ENCODE measurements at regions not wholly inside any gene's neighbourhood (a gene's known extent, or its start where the extent isn't known, plus 50 kb on each side); places are given as distances from the start of the nearest gene placed in this dataset.
"Not testable (repeated sequence)": the region's sequence is repeated elsewhere in the genome, so short reads cannot be mapped to it uniquely, and the experiment has no call there.

DNA sequence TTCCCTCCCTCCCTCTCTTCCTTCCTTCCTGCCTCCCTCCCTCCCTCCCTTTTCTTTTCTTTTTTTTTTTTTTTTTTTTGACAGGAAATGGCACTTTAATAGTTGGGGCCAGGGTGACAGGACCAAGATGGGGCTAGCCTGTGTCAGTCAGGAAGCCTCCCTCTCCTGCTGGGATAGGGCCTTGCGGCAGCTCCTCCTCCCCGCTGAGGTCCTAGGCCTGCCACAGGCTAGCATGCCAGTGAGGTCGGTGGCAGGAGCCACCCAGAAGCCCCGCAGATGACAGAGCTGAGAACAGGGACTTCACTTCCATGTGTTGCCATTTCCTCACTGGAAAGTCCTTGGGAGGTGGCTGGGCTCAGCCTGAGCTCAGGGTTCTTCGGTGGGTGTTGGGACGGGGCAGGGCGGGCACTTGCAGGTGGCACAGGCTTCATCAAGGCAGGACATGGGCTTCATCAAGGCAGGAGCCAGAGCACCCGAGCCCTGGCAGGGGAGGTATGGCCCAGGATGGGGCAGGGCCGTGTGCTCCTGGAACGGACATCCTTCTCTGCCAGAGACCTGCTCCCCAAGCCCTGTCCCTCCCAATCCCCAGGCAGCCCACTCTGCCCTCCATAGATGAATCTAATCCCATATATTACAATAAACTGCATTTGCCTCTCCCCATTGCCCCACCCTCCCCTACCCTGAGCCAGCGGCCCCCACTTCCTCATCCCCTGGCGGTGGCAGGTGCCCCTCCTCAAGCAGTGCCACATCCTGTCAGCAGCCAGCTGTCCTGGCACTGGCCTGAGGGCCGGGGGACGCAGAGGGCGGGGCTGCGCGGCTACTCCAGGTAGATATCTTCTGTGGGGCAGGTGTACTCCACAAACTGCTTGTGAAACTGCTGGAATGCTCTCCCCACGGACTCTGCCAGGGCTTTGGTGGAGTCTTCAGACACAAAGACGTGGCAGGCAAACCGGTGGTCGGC, 109.8 kb upstream of the PLEKHM1 start:
- TF ChIP-seq, protein P1, sequence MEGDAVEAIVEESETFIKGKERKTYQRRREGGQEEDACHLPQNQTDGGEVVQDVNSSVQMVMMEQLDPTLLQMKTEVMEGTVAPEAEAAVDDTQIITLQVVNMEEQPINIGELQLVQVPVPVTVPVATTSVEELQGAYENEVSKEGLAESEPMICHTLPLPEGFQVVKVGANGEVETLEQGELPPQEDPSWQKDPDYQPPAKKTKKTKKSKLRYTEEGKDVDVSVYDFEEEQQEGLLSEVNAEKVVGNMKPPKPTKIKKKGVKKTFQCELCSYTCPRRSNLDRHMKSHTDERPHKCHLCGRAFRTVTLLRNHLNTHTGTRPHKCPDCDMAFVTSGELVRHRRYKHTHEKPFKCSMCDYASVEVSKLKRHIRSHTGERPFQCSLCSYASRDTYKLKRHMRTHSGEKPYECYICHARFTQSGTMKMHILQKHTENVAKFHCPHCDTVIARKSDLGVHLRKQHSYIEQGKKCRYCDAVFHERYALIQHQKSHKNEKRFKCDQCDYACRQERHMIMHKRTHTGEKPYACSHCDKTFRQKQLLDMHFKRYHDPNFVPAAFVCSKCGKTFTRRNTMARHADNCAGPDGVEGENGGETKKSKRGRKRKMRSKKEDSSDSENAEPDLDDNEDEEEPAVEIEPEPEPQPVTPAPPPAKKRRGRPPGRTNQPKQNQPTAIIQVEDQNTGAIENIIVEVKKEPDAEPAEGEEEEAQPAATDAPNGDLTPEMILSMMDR (IDR thresholded peaks at IDR 0.05; ENCODE audit: low read length): not testable (repeated sequence)
- not testable (repeated sequence) for TF ChIP-seq EZH2phosphoT487 (IDR thresholded peaks at IDR 0.05; ENCODE audit: low read length)

All from MM.1S (cell line).